ENCODE measurements at regions not wholly inside any gene's neighbourhood (a gene's known extent, or its start where the extent isn't known, plus 50 kb on each side); places are given as distances from the start of the nearest gene placed in this dataset.

- no peak overlapping the region for H3K4me3 ChIP-seq (ENCODE audit: low read depth, low read length)
- DNase-seq (ENCODE audit: low read depth) = no peak
- no peak for TF ChIP-seq CTCF (IDR thresholded peaks at IDR 0.05; ENCODE audit: low read depth, low read length, missing control alignments)
Observed at GRCh38 chr6:105884426-105884825, 201.7 kb upstream of the PRDM1 start.

- no peak for DNase-seq (ENCODE audit: low read depth)
- no peak for TF ChIP-seq CTCF (IDR thresholded peaks at IDR 0.05; ENCODE audit: low read depth, low read length, missing control alignments)
Observed at GRCh38 chr6:105884011-105884410, 202.1 kb upstream of the PRDM1 start.

GRCh38 chr6:105882828-105883227, 203.3 kb upstream of the PRDM1 start:
- DNase-seq (ENCODE audit: low read depth) = no peak
- TF ChIP-seq CTCF (IDR thresholded peaks at IDR 0.05; ENCODE audit: low read depth, low read length, missing control alignments) = no peak

More at GRCh38 chr6:105884011-105884410, 202.1 kb upstream of the PRDM1 start:
- H3K4me3 ChIP-seq (ENCODE audit: low read depth, low read length) = no peak overlapping the region

GRCh38 chr6:105882121-105882803, 203.9 kb upstream of the PRDM1 start:
- TF ChIP-seq CTCF (IDR thresholded peaks at IDR 0.05; ENCODE audit: low read depth, low read length, missing control alignments) = no peak
- H3K4me3 ChIP-seq (ENCODE audit: low read depth, low read length) = no peak overlapping the region
- no peak for DNase-seq (ENCODE audit: low read depth)

More at GRCh38 chr6:105882828-105883227, 203.3 kb upstream of the PRDM1 start:
- H3K4me3 ChIP-seq (ENCODE audit: low read depth, low read length) = no peak overlapping the region

GRCh38 chr6:105881608-105882007, 204.5 kb upstream of the PRDM1 start:
- no peak for TF ChIP-seq CTCF (IDR thresholded peaks at IDR 0.05; ENCODE audit: low read depth, low read length, missing control alignments)
- no peak for DNase-seq (ENCODE audit: low read depth)
- H3K4me3 ChIP-seq (ENCODE audit: low read depth, low read length) = no peak overlapping the region

- no peak for DNase-seq (ENCODE audit: low read depth)
- TF ChIP-seq CTCF (IDR thresholded peaks at IDR 0.05; ENCODE audit: low read depth, low read length, missing control alignments) = no peak
Observed at GRCh38 chr6:105880030-105880492, 206.1 kb upstream of the PRDM1 start.

GRCh38 chr6:105879146-105879545, 207.0 kb upstream of the PRDM1 start:
- no peak for DNase-seq (ENCODE audit: low read depth)
- H3K4me3 ChIP-seq (ENCODE audit: low read depth, low read length) = no peak overlapping the region
- TF ChIP-seq CTCF (IDR thresholded peaks at IDR 0.05; ENCODE audit: low read depth, low read length, missing control alignments) = no peak

More at GRCh38 chr6:105880030-105880492, 206.1 kb upstream of the PRDM1 start:
- H3K4me3 ChIP-seq (ENCODE audit: low read depth, low read length) = no peak overlapping the region

All from GM12864 (cell line).